ENCODE measurements at regions not wholly inside any gene's neighbourhood (a gene's known extent, or its start where the extent isn't known, plus 50 kb on each side); places are given as distances from the start of the nearest gene placed in this dataset.
"Not testable (repeated sequence)": the region's sequence is repeated elsewhere in the genome, so short reads cannot be mapped to it uniquely, and the experiment has no call there.

- TF ChIP-seq CTCF (IDR thresholded peaks at IDR 0.05; ENCODE audit: insufficient read depth, low read depth, low read length); EZH2 (IDR thresholded peaks at IDR 0.05; ENCODE audit: insufficient read depth, low read length): not testable (repeated sequence)
These were observed 291.4 kb downstream of the GOLGA6L6 start for GRCh38 chr15:20250206-20250605.
